ENCODE measurements at regions not wholly inside any gene's neighbourhood (a gene's known extent, or its start where the extent isn't known, plus 50 kb on each side); places are given as distances from the start of the nearest gene placed in this dataset.

- POLR2A ChIA-PET, result no interaction called here
- Histone ChIP-seq H3K4me3 (ENCODE audit: low read length) (no peak overlapping the region), H3K27me3 (ENCODE audit: insufficient read depth, low read length, poor library complexity, severe bottlenecking) (no peaks in the 10 kb centered on the region), H3K9me3 (ENCODE audit: low read length) (no peaks in the 10 kb centered on the region), H3K4me1 (ENCODE audit: insufficient read depth, low read length) (no peaks in the 10 kb centered on the region), H3K36me3 (ENCODE audit: insufficient read depth, low read length) (no peaks in the 10 kb centered on the region), H3K27ac (ENCODE audit: low read depth, low read length) (no peak overlapping the region)
- Mint-ChIP-seq H3K4me1 (peaks cover 0 to 7% (median 0%) of the 10 kb centered on the region in 3 donors), H3K27me3 (no peaks in the 10 kb centered on the region), H3K4me3 (no peak overlapping the region), H3K27ac (no peak overlapping the region), H3K36me3 (no peaks in the 10 kb centered on the region), H3K9me3 (no peaks in the 10 kb centered on the region)
- CTCF ChIA-PET, result no interaction called here
- no peak for DNase-seq
Observed at GRCh38 chr10:4645836-4646235, 180.2 kb upstream of the AKR1E2 start.

DNA sequence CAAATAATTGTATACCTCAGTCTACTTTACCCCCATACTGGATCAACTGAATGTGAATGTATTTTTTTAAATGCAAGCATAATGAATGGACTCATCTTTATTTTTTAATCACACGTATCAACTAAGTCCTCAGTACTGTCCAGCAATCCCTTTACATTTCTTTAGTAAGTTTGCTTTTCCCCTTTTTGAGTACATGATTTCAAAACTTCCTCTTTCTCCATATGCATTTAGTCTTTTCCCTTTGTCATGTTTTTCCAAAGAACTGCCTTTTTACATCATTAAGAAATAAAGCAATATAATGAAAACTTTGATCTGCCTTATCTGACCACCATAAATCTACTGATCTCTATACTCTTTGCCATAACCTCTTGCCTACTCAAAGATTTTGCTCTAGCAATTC lies 182.5 kb upstream of the AKR1E2 start:
- Histone ChIP-seq H3K36me3 (ENCODE audit: insufficient read depth, low read length) (no peaks in the 10 kb centered on the region), H3K27me3 (ENCODE audit: insufficient read depth, low read length, poor library complexity, severe bottlenecking) (no peaks in the 10 kb centered on the region), H3K4me3 (ENCODE audit: low read length) (no peak overlapping the region), H3K9me3 (ENCODE audit: low read length) (no peaks in the 10 kb centered on the region), H3K27ac (ENCODE audit: low read depth, low read length) (no peak overlapping the region), H3K4me1 (ENCODE audit: insufficient read depth, low read length) (no peaks in the 10 kb centered on the region)
- no peaks in the 10 kb centered on the region for H3K36me3 Mint-ChIP-seq
- no peaks in the 10 kb centered on the region for H3K27me3 Mint-ChIP-seq
- no peak overlapping the region for H3K4me3 Mint-ChIP-seq
- H3K4me1 Mint-ChIP-seq, result no peaks in the 10 kb centered on the region
- no peak for DNase-seq
- H3K27ac Mint-ChIP-seq, result no peak overlapping the region
- no peaks in the 10 kb centered on the region for H3K9me3 Mint-ChIP-seq
- ChIA-PET CTCF (no interaction called here), POLR2A (no interaction called here)

GRCh38 chr10:4639960-4640359 lies 186.0 kb upstream of the AKR1E2 start:
- Histone ChIP-seq H3K27ac (ENCODE audit: low read depth, low read length) (no peak overlapping the region), H3K36me3 (ENCODE audit: insufficient read depth, low read length) (no peaks in the 10 kb centered on the region), H3K27me3 (ENCODE audit: insufficient read depth, low read length, poor library complexity, severe bottlenecking) (no peaks in the 10 kb centered on the region), H3K4me1 (ENCODE audit: insufficient read depth, low read length) (no peaks in the 10 kb centered on the region), H3K4me3 (ENCODE audit: low read length) (no peak overlapping the region), H3K9me3 (ENCODE audit: low read length) (no peaks in the 10 kb centered on the region)
- Mint-ChIP-seq H3K4me3 (no peak overlapping the region), H3K27me3 (no peaks in the 10 kb centered on the region), H3K36me3 (no peaks in the 10 kb centered on the region), H3K4me1 (no peaks in the 10 kb centered on the region), H3K27ac (no peak overlapping the region), H3K9me3 (no peaks in the 10 kb centered on the region)
- no peak for DNase-seq
- ChIA-PET CTCF (no interaction called here), POLR2A (no interaction called here)

DNA sequence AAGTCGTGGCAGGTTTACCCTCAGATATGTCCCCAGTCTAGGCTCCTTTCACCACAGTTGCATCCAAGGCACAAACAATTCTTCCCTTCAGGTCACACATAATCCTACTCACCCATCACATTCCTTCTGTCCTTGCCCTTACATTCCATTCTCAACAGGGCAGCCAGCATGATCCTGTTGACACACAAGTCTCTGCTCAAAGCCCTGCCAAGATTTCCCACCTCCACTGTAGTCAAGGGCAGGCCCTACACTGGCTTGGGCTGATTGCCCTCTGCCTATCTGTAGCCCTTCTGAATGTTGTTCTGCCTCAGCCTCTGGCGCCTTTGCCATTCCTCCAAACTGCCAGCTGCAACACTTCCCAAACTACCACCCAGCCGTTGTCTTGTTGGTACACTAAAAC lies 187.9 kb upstream of the AKR1E2 start:
- POLR2A ChIA-PET, result no interaction called here

GRCh38 chr10:4637657-4638056 lies 188.3 kb upstream of the AKR1E2 start:
- no peak for DNase-seq
- no peaks in the 10 kb centered on the region for H3K27me3 Mint-ChIP-seq
- POLR2A ChIA-PET, result no interaction called here

More for the DNA sequence above, 187.9 kb upstream of the AKR1E2 start:
- H3K4me3 Mint-ChIP-seq, result no peak overlapping the region
- no peaks in the 10 kb centered on the region for H3K4me1 Mint-ChIP-seq
- H3K27ac ChIP-seq (ENCODE audit: low read depth, low read length), result no peak overlapping the region
- no peaks in the 10 kb centered on the region for H3K9me3 ChIP-seq (ENCODE audit: low read length)
- CTCF ChIA-PET, result no interaction called here
- no peaks in the 10 kb centered on the region for H3K27me3 Mint-ChIP-seq
- H3K4me1 ChIP-seq (ENCODE audit: insufficient read depth, low read length), result no peaks in the 10 kb centered on the region
- H3K27me3 ChIP-seq (ENCODE audit: insufficient read depth, low read length, poor library complexity, severe bottlenecking), result no peaks in the 10 kb centered on the region
- no peaks in the 10 kb centered on the region for H3K36me3 Mint-ChIP-seq
- H3K4me3 ChIP-seq (ENCODE audit: low read length), result no peak overlapping the region
- no peaks in the 10 kb centered on the region for H3K36me3 ChIP-seq (ENCODE audit: insufficient read depth, low read length)
- H3K9me3 Mint-ChIP-seq, result no peaks in the 10 kb centered on the region
- H3K27ac Mint-ChIP-seq, result no peak overlapping the region
- DNase-seq, result no peak

DNA sequence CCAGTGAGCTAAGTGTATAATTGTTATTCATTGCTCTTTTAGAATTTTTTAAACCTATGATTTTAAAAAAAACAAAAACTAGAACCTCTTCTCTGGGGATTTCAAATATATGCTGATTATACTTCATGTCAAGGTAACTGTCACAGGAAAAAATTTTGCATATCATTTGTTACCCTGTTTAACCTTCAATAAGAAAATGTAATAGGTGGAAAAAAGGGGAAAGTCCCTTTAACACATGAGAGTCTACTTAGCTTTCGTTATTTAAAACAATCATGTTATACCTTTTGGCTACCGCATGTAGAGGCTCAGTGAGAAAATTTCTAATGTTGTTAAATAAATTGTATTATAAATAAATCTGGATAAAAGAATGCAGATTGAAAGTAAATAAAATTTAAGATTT lies 190.1 kb upstream of the AKR1E2 start:
- Histone ChIP-seq H3K4me3 (ENCODE audit: low read length) (no peak overlapping the region), H3K36me3 (ENCODE audit: insufficient read depth, low read length) (no peaks in the 10 kb centered on the region), H3K27ac (ENCODE audit: low read depth, low read length) (no peak overlapping the region), H3K4me1 (ENCODE audit: insufficient read depth, low read length) (no peaks in the 10 kb centered on the region), H3K27me3 (ENCODE audit: insufficient read depth, low read length, poor library complexity, severe bottlenecking) (no peaks in the 10 kb centered on the region), H3K9me3 (ENCODE audit: low read length) (no peaks in the 10 kb centered on the region)
- Mint-ChIP-seq H3K9me3 (no peaks in the 10 kb centered on the region), H3K27me3 (no peaks in the 10 kb centered on the region), H3K27ac (no peak overlapping the region), H3K4me3 (no peak overlapping the region), H3K4me1 (no peaks in the 10 kb centered on the region), H3K36me3 (no peaks in the 10 kb centered on the region)
- ChIA-PET POLR2A (no interaction called here), CTCF (interaction anchor here (1.6 kb wide), 1 partner anchor 21 kb away, joined by 3 read pairs; no protein-coding TSS in a partner anchor)
- DNase-seq, result no peak

More at GRCh38 chr10:4637657-4638056, 188.3 kb upstream of the AKR1E2 start:
- CTCF ChIA-PET, result no interaction called here
- Histone ChIP-seq H3K27me3 (ENCODE audit: insufficient read depth, low read length, poor library complexity, severe bottlenecking) (no peaks in the 10 kb centered on the region), H3K4me1 (ENCODE audit: insufficient read depth, low read length) (no peaks in the 10 kb centered on the region), H3K4me3 (ENCODE audit: low read length) (no peak overlapping the region), H3K27ac (ENCODE audit: low read depth, low read length) (no peak overlapping the region), H3K36me3 (ENCODE audit: insufficient read depth, low read length) (no peaks in the 10 kb centered on the region), H3K9me3 (ENCODE audit: low read length) (no peaks in the 10 kb centered on the region)
- Mint-ChIP-seq H3K4me1 (no peaks in the 10 kb centered on the region), H3K36me3 (no peaks in the 10 kb centered on the region), H3K27ac (no peak overlapping the region), H3K9me3 (no peaks in the 10 kb centered on the region), H3K4me3 (no peak overlapping the region)

- POLR2A ChIA-PET, result no interaction called here
- H3K4me3 ChIP-seq (ENCODE audit: low read length), result no peak overlapping the region
- H3K36me3 Mint-ChIP-seq, result no peaks in the 10 kb centered on the region
- CTCF ChIA-PET, result interaction anchor here (1.6 kb wide), 1 partner anchor 21 kb away, joined by 3 read pairs; no protein-coding TSS in a partner anchor
- peaks cover 0 to 4% of the 10 kb centered on the region in 2 donors for H3K27me3 Mint-ChIP-seq
- no peaks in the 10 kb centered on the region for H3K4me1 Mint-ChIP-seq
- H3K27me3 ChIP-seq (ENCODE audit: insufficient read depth, low read length, poor library complexity, severe bottlenecking), result no peaks in the 10 kb centered on the region
- no peaks in the 10 kb centered on the region for H3K4me1 ChIP-seq (ENCODE audit: insufficient read depth, low read length)
- H3K27ac ChIP-seq (ENCODE audit: low read depth, low read length), result no peak overlapping the region
- H3K9me3 Mint-ChIP-seq, result no peaks in the 10 kb centered on the region
- no peak overlapping the region for H3K27ac Mint-ChIP-seq
- no peak for DNase-seq
- no peaks in the 10 kb centered on the region for H3K36me3 ChIP-seq (ENCODE audit: insufficient read depth, low read length)
- H3K9me3 ChIP-seq (ENCODE audit: low read length), result no peaks in the 10 kb centered on the region
- H3K4me3 Mint-ChIP-seq, result no peak overlapping the region
Observed at GRCh38 chr10:4635388-4635787, 190.6 kb upstream of the AKR1E2 start.

DNA sequence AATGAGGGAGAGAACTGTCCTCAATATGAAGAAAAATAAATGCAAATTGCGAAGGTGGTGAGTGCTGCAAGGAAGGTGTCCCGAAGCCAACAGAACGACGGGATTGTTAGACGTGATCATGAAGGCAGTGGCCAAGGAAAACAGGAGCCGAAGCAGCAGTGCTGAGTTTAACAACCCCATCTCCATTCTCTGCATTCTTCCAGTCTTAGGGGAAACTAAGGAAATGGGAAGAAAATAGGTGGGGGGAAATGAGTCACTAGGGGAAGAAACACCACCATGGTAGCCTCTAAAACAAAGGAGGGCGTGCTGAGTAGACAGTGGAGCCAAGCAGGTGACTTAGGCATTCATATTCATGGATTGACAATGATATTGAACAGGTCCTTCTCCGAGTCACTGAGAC lies 192.2 kb upstream of the AKR1E2 start:
- H3K27ac Mint-ChIP-seq, result no peak overlapping the region
- Histone ChIP-seq H3K27ac (ENCODE audit: low read depth, low read length) (no peak overlapping the region), H3K27me3 (ENCODE audit: insufficient read depth, low read length, poor library complexity, severe bottlenecking) (no peaks in the 10 kb centered on the region), H3K4me1 (ENCODE audit: insufficient read depth, low read length) (no peaks in the 10 kb centered on the region), H3K4me3 (ENCODE audit: low read length) (no peak overlapping the region), H3K36me3 (ENCODE audit: insufficient read depth, low read length) (no peaks in the 10 kb centered on the region), H3K9me3 (ENCODE audit: low read length) (no peaks in the 10 kb centered on the region)
- H3K4me1 Mint-ChIP-seq, result no peaks in the 10 kb centered on the region
- peaks cover 0 to 4% of the 10 kb centered on the region in 2 donors for H3K27me3 Mint-ChIP-seq
- CTCF ChIA-PET, result no interaction called here
- no peak overlapping the region for H3K4me3 Mint-ChIP-seq
- DNase-seq, result no peak
- H3K9me3 Mint-ChIP-seq, result no peaks in the 10 kb centered on the region
- no peaks in the 10 kb centered on the region for H3K36me3 Mint-ChIP-seq
- POLR2A ChIA-PET, result no interaction called here

GRCh38 chr10:4633186-4633585 lies 192.8 kb upstream of the AKR1E2 start:
- POLR2A ChIA-PET, result no interaction called here

More at GRCh38 chr10:4633186-4633585, 192.8 kb upstream of the AKR1E2 start:
- H3K4me3 ChIP-seq (ENCODE audit: low read length), result no peak overlapping the region
- no peaks in the 10 kb centered on the region for H3K4me1 Mint-ChIP-seq
- DNase-seq, result no peak
- H3K36me3 Mint-ChIP-seq, result no peaks in the 10 kb centered on the region
- H3K9me3 Mint-ChIP-seq, result peaks cover 0 to 2% (median 0%) of the 10 kb centered on the region in 5 donors
- H3K27ac Mint-ChIP-seq, result no peak overlapping the region
- no peaks in the 10 kb centered on the region for H3K4me1 ChIP-seq (ENCODE audit: insufficient read depth, low read length)
- CTCF ChIA-PET, result no interaction called here
- H3K27me3 Mint-ChIP-seq, result peaks cover 0 to 4% of the 10 kb centered on the region in 2 donors
- no peaks in the 10 kb centered on the region for H3K27me3 ChIP-seq (ENCODE audit: insufficient read depth, low read length, poor library complexity, severe bottlenecking)
- no peaks in the 10 kb centered on the region for H3K9me3 ChIP-seq (ENCODE audit: low read length)
- no peak overlapping the region for H3K27ac ChIP-seq (ENCODE audit: low read depth, low read length)
- no peak overlapping the region for H3K4me3 Mint-ChIP-seq
- no peaks in the 10 kb centered on the region for H3K36me3 ChIP-seq (ENCODE audit: insufficient read depth, low read length)

Measured in CD8-positive, alpha-beta memory T cell (primary cell).